Fibroblast of the aortic adventitia (primary cell): ENCODE measurements at regions not wholly inside any gene's neighbourhood (a gene's known extent, or its start where the extent isn't known, plus 50 kb on each side); places are given as distances from the start of the nearest gene placed in this dataset.
A peak's percentile ranks its signal among the peaks of the same experiment; 100 is the strongest.
"Not testable (repeated sequence)": the region's sequence is repeated elsewhere in the genome, so short reads cannot be mapped to it uniquely, and the experiment has no call there.

Source experiments
- DNase-seq: peaks from one replicate; pipeline ENCODE4 v3.0.0-alpha.2; 2010; ENCODE audit warnings: low read depth
- H3K4me3 ChIP-seq: 2 replicates; pipeline ENCODE4 v1.5.1; 2011; ENCODE audit warnings: low read depth, mild to moderate bottlenecking, control low read depth, low read length, moderate library complexity
- TF ChIP-seq, protein P1 (sequence below): IDR thresholded peaks from 2 replicates; pipeline ENCODE4 v1.5.1; 2011; ENCODE audit warnings: mild to moderate bottlenecking, low read length, control low read depth, inconsistent platforms; ENCODE audit not compliant: insufficient read depth

DNA sequence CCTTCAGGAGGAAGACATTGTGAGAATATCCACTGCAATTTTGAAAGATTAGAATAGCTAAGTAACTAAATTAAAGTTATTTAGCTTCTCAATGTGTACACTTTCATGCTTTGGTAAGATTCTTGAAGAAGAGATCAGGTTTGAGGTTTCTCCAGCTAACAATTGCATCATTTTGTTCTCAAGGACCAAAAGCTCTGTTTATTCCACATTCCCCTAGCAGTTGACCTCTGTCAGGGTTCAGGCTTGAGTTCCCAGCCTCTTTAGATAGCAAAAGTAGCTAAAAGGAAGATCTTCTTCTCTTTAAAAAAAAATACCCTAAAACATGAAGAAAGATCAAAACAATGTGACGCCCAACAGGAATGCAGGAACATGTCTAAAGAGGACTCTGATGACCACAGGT lies 179.4 kb upstream of the IGFBP3 start:
- no peak for DNase-seq
- no peak overlapping the region for H3K4me3 ChIP-seq
- TF ChIP-seq, protein P1, sequence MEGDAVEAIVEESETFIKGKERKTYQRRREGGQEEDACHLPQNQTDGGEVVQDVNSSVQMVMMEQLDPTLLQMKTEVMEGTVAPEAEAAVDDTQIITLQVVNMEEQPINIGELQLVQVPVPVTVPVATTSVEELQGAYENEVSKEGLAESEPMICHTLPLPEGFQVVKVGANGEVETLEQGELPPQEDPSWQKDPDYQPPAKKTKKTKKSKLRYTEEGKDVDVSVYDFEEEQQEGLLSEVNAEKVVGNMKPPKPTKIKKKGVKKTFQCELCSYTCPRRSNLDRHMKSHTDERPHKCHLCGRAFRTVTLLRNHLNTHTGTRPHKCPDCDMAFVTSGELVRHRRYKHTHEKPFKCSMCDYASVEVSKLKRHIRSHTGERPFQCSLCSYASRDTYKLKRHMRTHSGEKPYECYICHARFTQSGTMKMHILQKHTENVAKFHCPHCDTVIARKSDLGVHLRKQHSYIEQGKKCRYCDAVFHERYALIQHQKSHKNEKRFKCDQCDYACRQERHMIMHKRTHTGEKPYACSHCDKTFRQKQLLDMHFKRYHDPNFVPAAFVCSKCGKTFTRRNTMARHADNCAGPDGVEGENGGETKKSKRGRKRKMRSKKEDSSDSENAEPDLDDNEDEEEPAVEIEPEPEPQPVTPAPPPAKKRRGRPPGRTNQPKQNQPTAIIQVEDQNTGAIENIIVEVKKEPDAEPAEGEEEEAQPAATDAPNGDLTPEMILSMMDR, result no peak

DNA sequence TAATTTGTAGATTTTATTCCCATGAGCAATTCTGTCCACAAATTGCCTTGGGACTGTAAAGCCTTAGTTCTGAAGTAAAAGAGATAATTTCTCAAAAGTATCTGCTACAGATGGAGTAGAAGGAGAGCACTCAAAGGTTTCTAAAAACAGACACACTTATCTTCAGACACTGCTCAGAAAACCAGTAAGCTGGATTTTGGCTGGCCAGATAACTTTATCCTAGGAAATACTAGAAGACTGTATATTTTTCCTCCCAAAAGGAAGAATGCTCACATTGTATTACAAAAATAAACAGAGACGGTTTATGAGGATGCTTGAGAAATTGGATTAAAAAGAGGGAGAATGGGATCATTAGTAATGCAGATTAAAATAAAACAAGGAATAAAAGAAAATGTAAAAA lies 178.0 kb upstream of the IGFBP3 start:
- DNase-seq, result peak; percentile 15
- TF ChIP-seq, protein P1, result no peak
- no peak overlapping the region for H3K4me3 ChIP-seq

DNA sequence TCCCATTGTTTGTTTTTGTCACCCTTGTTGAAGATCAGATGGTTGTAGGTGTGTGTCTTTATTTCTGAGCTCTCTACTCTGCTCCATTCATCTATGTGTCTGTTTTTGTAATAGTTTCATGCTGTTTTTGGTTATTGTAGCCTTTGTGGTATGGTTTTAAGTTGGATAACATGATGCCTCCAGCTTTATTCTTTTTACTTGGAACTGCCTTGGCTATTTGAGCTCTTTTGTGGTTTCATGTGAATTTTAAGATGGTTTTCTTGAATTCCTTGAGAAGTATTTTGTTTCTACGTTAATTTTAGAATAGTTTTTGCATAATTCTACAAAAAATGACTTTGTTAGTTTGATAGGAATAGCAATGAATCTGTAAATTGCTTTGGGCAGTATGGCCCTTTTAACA lies 170.0 kb upstream of the IGFBP3 start:
- DNase-seq, result no peak
- no peak overlapping the region for H3K4me3 ChIP-seq
- TF ChIP-seq, protein P1, result no peak

DNA sequence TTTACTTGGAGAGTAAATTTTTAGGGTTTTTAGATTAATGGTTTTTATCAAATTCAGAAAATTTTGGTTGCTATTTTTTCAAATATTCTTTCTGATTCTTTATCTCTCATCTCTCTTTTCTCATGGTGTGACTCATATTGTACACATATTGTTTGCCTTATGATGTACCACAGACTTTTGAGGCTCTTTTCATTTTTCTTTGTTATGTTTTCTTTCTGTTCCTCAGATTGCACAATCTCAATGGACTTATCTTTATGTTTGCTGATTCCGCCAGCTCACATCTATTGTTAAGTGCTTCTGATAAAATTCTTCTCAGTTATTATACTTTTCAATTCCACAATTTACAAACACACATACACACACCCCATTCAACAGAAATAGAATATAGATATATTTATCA lies 168.2 kb upstream of the IGFBP3 start:
- DNase-seq, result peak; percentile 84
- no peak overlapping the region for H3K4me3 ChIP-seq
- TF ChIP-seq, protein P1, result no peak

DNA sequence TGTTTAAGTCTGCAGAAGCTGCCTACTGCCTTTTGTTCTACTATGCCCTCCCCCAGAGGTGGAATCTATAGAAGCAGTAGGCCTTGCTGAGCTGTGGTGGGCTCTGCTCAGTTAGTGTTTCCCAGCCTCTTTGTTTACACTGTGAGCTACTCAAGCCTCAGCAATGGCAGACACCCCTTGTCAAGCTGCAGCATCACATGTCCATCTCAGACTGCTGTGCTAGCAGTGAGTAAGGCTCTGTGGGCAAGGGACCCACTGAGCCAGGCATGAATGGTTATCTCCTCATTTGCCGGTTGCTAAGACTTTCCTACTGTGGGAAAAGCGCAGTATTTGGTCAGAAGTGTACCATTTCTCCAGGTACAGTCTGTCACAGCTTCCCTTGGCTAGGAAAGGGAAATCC lies 167.4 kb upstream of the IGFBP3 start:
- not testable (repeated sequence) for H3K4me3 ChIP-seq, DNase-seq

DNA sequence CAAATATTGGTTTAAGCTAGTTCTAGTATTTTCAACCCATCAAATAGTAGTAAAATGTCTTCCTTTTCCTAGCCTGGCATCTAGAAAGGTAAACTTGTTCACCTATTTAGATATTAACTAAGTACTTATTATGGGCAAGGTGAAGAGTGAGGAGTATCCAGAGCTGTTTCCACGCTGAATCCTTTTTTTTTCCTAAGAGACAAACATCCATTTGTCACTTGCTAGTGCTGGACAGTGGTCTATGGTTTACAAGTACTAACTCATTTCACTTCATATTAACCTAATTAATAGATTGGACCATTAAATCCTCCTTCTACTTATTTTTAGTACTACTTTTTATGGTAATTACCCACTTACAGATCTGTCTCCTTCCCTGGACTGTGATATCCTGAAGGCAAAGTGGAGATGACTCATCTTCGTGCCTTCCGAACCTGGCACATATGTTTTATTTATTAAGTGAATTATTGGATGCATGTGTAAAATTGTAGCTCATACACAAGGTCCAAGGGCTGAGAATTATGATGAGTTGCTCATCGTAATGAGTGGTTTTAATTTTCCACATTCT lies 159.6 kb upstream of the IGFBP3 start:
- DNase-seq, result no peak
- no peak overlapping the region for H3K4me3 ChIP-seq
- TF ChIP-seq, protein P1, result no peak

DNA sequence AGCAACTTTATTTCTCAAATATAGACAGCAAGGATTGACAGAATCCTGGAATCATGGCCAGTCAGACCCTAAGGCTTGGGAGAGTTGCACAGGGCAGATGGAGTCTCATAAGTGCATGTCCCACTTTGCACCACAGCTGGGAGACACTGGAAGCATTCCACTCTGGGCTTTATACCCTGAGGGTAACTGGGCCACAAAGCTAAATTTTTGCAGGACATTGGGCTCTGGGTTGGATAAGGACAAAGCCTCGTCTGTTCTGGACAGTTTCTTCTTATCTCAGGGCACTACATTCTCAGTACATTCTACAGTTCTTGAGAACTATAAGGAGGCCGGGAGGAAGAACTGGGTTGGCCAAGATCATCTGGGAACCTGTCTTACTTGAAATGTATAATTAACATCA lies 158.3 kb upstream of the IGFBP3 start:
- DNase-seq, result no peak
- TF ChIP-seq, protein P1, result no peak
- H3K4me3 ChIP-seq, result no peak overlapping the region
